ENCODE measurements at regions not wholly inside any gene's neighbourhood (a gene's known extent, or its start where the extent isn't known, plus 50 kb on each side); places are given as distances from the start of the nearest gene placed in this dataset.

GRCh38 chrX:150092549-150092948 lies 154.3 kb upstream of the EOLA2 start:
- intact Hi-C loops (cut with micrococcal nuclease): no loop called here
- Mint-ChIP-seq H3K27me3 (ENCODE audit: insufficient read depth, unreplicated experiment) (no peaks in the 10 kb centered on the region), H3K4me1 (ENCODE audit: insufficient read depth, unreplicated experiment) (peaks cover 6% of the 10 kb centered on the region), H3K27ac (ENCODE audit: low read depth, unreplicated experiment) (no peak overlapping the region), H3K36me3 (ENCODE audit: insufficient read depth, unreplicated experiment) (no peaks in the 10 kb centered on the region), H3K9me3 (ENCODE audit: unreplicated experiment) (no peaks in the 10 kb centered on the region), H3K4me3 (ENCODE audit: unreplicated experiment) (no peak overlapping the region)
- no peak for DNase-seq (ENCODE audit: unreplicated experiment)
- ChIA-PET POLR2A (interaction anchor here (0.5 kb wide), 1 partner anchor 662 kb away, joined by 3 read pairs; no protein-coding TSS in a partner anchor), CTCF (no interaction called here)
- BruUV-seq (replicated peaks): no TSS peak
- no peak for TF ChIP-seq CTCF (IDR thresholded peaks at IDR 0.05; ENCODE audit: unreplicated experiment)

DNA sequence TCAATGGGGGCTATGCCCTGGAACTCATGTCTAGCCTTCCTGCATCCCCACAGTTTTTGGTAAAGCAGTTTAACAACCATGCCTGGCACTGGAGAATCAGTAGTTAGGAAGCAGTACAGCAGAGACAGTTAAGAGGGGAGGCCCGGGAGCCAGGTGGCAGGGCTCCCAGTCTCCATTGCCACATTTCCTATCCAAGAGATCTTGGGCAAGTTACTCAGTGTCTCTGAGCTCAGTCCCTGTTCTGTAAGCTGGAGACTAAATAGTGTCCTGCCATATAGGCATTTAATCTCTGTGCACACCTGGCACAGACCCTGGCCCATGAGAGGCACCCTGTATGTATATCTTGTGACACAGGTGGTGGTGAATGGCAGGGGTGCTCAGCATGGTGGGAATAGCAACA lies 156.1 kb upstream of the EOLA2 start:
- Mint-ChIP-seq H3K36me3 (ENCODE audit: insufficient read depth, unreplicated experiment) (no peaks in the 10 kb centered on the region), H3K27ac (ENCODE audit: low read depth, unreplicated experiment) (no peak overlapping the region), H3K4me1 (ENCODE audit: insufficient read depth, unreplicated experiment) (peaks cover 6% of the 10 kb centered on the region), H3K9me3 (ENCODE audit: unreplicated experiment) (no peaks in the 10 kb centered on the region), H3K4me3 (ENCODE audit: unreplicated experiment) (no peak overlapping the region), H3K27me3 (ENCODE audit: insufficient read depth, unreplicated experiment) (no peaks in the 10 kb centered on the region)
- BruUV-seq (replicated peaks): no TSS peak
- TF ChIP-seq CTCF (IDR thresholded peaks at IDR 0.05; ENCODE audit: unreplicated experiment): no peak
- intact Hi-C loops (cut with micrococcal nuclease): no loop called here
- DNase-seq (ENCODE audit: unreplicated experiment): no peak
- ChIA-PET CTCF (no interaction called here), POLR2A (no interaction called here)

GRCh38 chrX:150094996-150095395 lies 156.7 kb upstream of the EOLA2 start:
- intact Hi-C loops (cut with micrococcal nuclease): no loop called here
- H3K4me3 Mint-ChIP-seq (ENCODE audit: unreplicated experiment): no peak overlapping the region
- TF ChIP-seq CTCF (IDR thresholded peaks at IDR 0.05; ENCODE audit: unreplicated experiment): no peak
- POLR2A ChIA-PET: no interaction called here
- H3K36me3 Mint-ChIP-seq (ENCODE audit: insufficient read depth, unreplicated experiment): no peaks in the 10 kb centered on the region
- H3K4me1 Mint-ChIP-seq (ENCODE audit: insufficient read depth, unreplicated experiment): peaks cover 6% of the 10 kb centered on the region
- CTCF ChIA-PET: no interaction called here
- no peak overlapping the region for H3K27ac Mint-ChIP-seq (ENCODE audit: low read depth, unreplicated experiment)
- H3K27me3 Mint-ChIP-seq (ENCODE audit: insufficient read depth, unreplicated experiment): no peaks in the 10 kb centered on the region
- DNase-seq (ENCODE audit: unreplicated experiment): no peak
- BruUV-seq (replicated peaks): no TSS peak
- H3K9me3 Mint-ChIP-seq (ENCODE audit: unreplicated experiment): no peaks in the 10 kb centered on the region

- H3K9me3 Mint-ChIP-seq (ENCODE audit: unreplicated experiment): no peaks in the 10 kb centered on the region
- POLR2A ChIA-PET: no interaction called here
- no peaks in the 10 kb centered on the region for H3K4me1 Mint-ChIP-seq (ENCODE audit: insufficient read depth, unreplicated experiment)
- H3K4me3 Mint-ChIP-seq (ENCODE audit: unreplicated experiment): no peak overlapping the region
- CTCF ChIA-PET: no interaction called here
- H3K36me3 Mint-ChIP-seq (ENCODE audit: insufficient read depth, unreplicated experiment): no peaks in the 10 kb centered on the region
- no peak for DNase-seq (ENCODE audit: unreplicated experiment)
- no peak overlapping the region for H3K27ac Mint-ChIP-seq (ENCODE audit: low read depth, unreplicated experiment)
- intact Hi-C loops (cut with micrococcal nuclease): no loop called here
- no peak for TF ChIP-seq CTCF (IDR thresholded peaks at IDR 0.05; ENCODE audit: unreplicated experiment)
- H3K27me3 Mint-ChIP-seq (ENCODE audit: insufficient read depth, unreplicated experiment): no peaks in the 10 kb centered on the region
- BruUV-seq (replicated peaks): no TSS peak
Observed at GRCh38 chrX:150099316-150099715, 161.0 kb upstream of the EOLA2 start.

All from MCF 10A (cell line).